Central memory CD8-positive, alpha-beta T cell (primary cell): ENCODE measurements at regions not wholly inside any gene's neighbourhood (a gene's known extent, or its start where the extent isn't known, plus 50 kb on each side); places are given as distances from the start of the nearest gene placed in this dataset.
"Not testable (repeated sequence)": the region's sequence is repeated elsewhere in the genome, so short reads cannot be mapped to it uniquely, and the experiment has no call there.

ENCODE experiments used
- ATAC-seq: fragments of 150-1000 bp; cut with Tn5 transposase; replicated peaks from 2 replicates; pipeline ENCODE4 v1.10.0; 2022; ENCODE audit warnings: mild to moderate bottlenecking, moderate FRiP score, moderate number of reproducible peaks; ENCODE audit not compliant: poor library complexity, severe bottlenecking; ENCODE audit errors: extremely low read depth
- DNase-seq, 2 donors: peaks; one replicate each; pipeline ENCODE4 v3.0.0; 2021; ENCODE audit warnings: low spot score in 2 of 2
- H3K27ac Mint-ChIP-seq: one replicate; pipeline ENCODE4 v1.8.0; 2022; ENCODE audit warnings: low read depth, mild to moderate bottlenecking, moderate library complexity, mixed read lengths
- H3K27me3 Mint-ChIP-seq: one replicate; pipeline ENCODE4 v1.8.0; 2022; ENCODE audit warnings: mixed read lengths
- H3K36me3 Mint-ChIP-seq: one replicate; pipeline ENCODE4 v1.8.0; 2022; ENCODE audit warnings: mild to moderate bottlenecking, moderate library complexity, mixed read lengths; ENCODE audit not compliant: insufficient read depth
- H3K4me1 Mint-ChIP-seq: one replicate; pipeline ENCODE4 v1.8.0; 2022; ENCODE audit warnings: mixed read lengths
- H3K4me3 Mint-ChIP-seq: one replicate; pipeline ENCODE4 v1.8.0; 2022; ENCODE audit warnings: mild to moderate bottlenecking, moderate library complexity, mixed read lengths
- H3K9me3 Mint-ChIP-seq: one replicate; pipeline ENCODE4 v1.8.0; 2022; ENCODE audit warnings: mixed read lengths

GRCh38 chr20:2223558-2224367, 72.0 kb upstream of the TGM3 start:
- no peak for ATAC-seq
- peaks cover 39% of the 10 kb centered on the region for H3K27me3 Mint-ChIP-seq
- no peak for DNase-seq

GRCh38 chr20:2224368-2224639, 71.5 kb upstream of the TGM3 start:
- Mint-ChIP-seq H3K9me3 (peaks cover 7% of the 10 kb centered on the region), H3K27me3 (peaks cover 37% of the 10 kb centered on the region), H3K27ac (no peak overlapping the region), H3K4me3 (no peak overlapping the region), H3K4me1 (no peaks in the 10 kb centered on the region), H3K36me3 (no peaks in the 10 kb centered on the region)
- ATAC-seq, result no peak
- no peak for DNase-seq

More at GRCh38 chr20:2223558-2224367, 72.0 kb upstream of the TGM3 start:
- Mint-ChIP-seq H3K4me1 (no peaks in the 10 kb centered on the region), H3K27ac (no peak overlapping the region), H3K9me3 (peaks cover 7% of the 10 kb centered on the region), H3K4me3 (no peak overlapping the region), H3K36me3 (no peaks in the 10 kb centered on the region)

- H3K27me3 Mint-ChIP-seq, result peaks cover 24% of the 10 kb centered on the region
- not testable (repeated sequence) for DNase-seq, ATAC-seq, H3K4me3 Mint-ChIP-seq, H3K9me3 Mint-ChIP-seq, H3K36me3 Mint-ChIP-seq, H3K4me1 Mint-ChIP-seq, H3K27ac Mint-ChIP-seq
Observed at GRCh38 chr20:2227285-2227684, 68.5 kb upstream of the TGM3 start.

- DNase-seq (no peak), ATAC-seq (no peak)
- H3K9me3 Mint-ChIP-seq, result no peaks in the 10 kb centered on the region
- no peaks in the 10 kb centered on the region for H3K4me1 Mint-ChIP-seq
- H3K27ac Mint-ChIP-seq, result no peak overlapping the region
- H3K4me3 Mint-ChIP-seq, result no peak overlapping the region
- no peaks in the 10 kb centered on the region for H3K36me3 Mint-ChIP-seq
- H3K27me3 Mint-ChIP-seq, result peaks cover 21% of the 10 kb centered on the region
Observed at GRCh38 chr20:2227861-2228260, 67.9 kb upstream of the TGM3 start.

GRCh38 chr20:2228926-2229325, 66.9 kb upstream of the TGM3 start:
- Mint-ChIP-seq H3K4me1 (no peaks in the 10 kb centered on the region), H3K27me3 (peaks cover 15% of the 10 kb centered on the region), H3K4me3 (no peak overlapping the region), H3K9me3 (no peaks in the 10 kb centered on the region), H3K27ac (no peak overlapping the region), H3K36me3 (no peaks in the 10 kb centered on the region)
- ATAC-seq (no peak), DNase-seq (no peak)

- H3K36me3 Mint-ChIP-seq, result no peaks in the 10 kb centered on the region
- H3K4me1 Mint-ChIP-seq, result no peaks in the 10 kb centered on the region
- H3K27ac Mint-ChIP-seq, result no peak overlapping the region
- DNase-seq (no peak), ATAC-seq (no peak)
- no peak overlapping the region for H3K4me3 Mint-ChIP-seq
- H3K9me3 Mint-ChIP-seq, result no peaks in the 10 kb centered on the region
- peaks cover 3% of the 10 kb centered on the region for H3K27me3 Mint-ChIP-seq
Observed at GRCh38 chr20:2230726-2231488, 64.9 kb upstream of the TGM3 start.

- Mint-ChIP-seq H3K27me3 (peaks cover 11% of the 10 kb centered on the region), H3K4me3 (no peak overlapping the region), H3K27ac (no peak overlapping the region), H3K9me3 (no peaks in the 10 kb centered on the region), H3K4me1 (no peaks in the 10 kb centered on the region), H3K36me3 (no peaks in the 10 kb centered on the region)
- no peak for DNase-seq
- ATAC-seq, result no peak
Observed at GRCh38 chr20:2231701-2232100, 64.1 kb upstream of the TGM3 start.

GRCh38 chr20:2234598-2235191, 61.1 kb upstream of the TGM3 start:
- DNase-seq (no peak), ATAC-seq (no peak)
- Mint-ChIP-seq H3K9me3 (no peaks in the 10 kb centered on the region), H3K4me1 (no peaks in the 10 kb centered on the region), H3K27me3 (peaks cover 31% of the 10 kb centered on the region), H3K27ac (no peak overlapping the region), H3K36me3 (no peaks in the 10 kb centered on the region), H3K4me3 (no peak overlapping the region)

- H3K4me3 Mint-ChIP-seq, result no peak overlapping the region
- ATAC-seq (no peak), DNase-seq (no peak)
- H3K9me3 Mint-ChIP-seq, result no peaks in the 10 kb centered on the region
- H3K4me1 Mint-ChIP-seq, result no peaks in the 10 kb centered on the region
- peaks cover 31% of the 10 kb centered on the region for H3K27me3 Mint-ChIP-seq
- no peak overlapping the region for H3K27ac Mint-ChIP-seq
- no peaks in the 10 kb centered on the region for H3K36me3 Mint-ChIP-seq
Observed at GRCh38 chr20:2236256-2236655, 59.5 kb upstream of the TGM3 start.

GRCh38 chr20:2237059-2237458, 58.7 kb upstream of the TGM3 start:
- DNase-seq (no peak), ATAC-seq (no peak)
- Mint-ChIP-seq H3K36me3 (no peaks in the 10 kb centered on the region), H3K4me1 (no peaks in the 10 kb centered on the region), H3K27ac (no peak overlapping the region), H3K27me3 (peaks cover 31% of the 10 kb centered on the region), H3K9me3 (no peaks in the 10 kb centered on the region), H3K4me3 (no peak overlapping the region)

GRCh38 chr20:2238601-2239000, 57.2 kb upstream of the TGM3 start:
- DNase-seq (no peak), ATAC-seq (no peak)
- H3K4me3 Mint-ChIP-seq, result no peak overlapping the region
- H3K27ac Mint-ChIP-seq, result no peak overlapping the region
- H3K36me3 Mint-ChIP-seq, result no peaks in the 10 kb centered on the region
- H3K9me3 Mint-ChIP-seq, result no peaks in the 10 kb centered on the region
- H3K27me3 Mint-ChIP-seq, result peaks cover 42% of the 10 kb centered on the region
- H3K4me1 Mint-ChIP-seq, result no peaks in the 10 kb centered on the region

GRCh38 chr20:2240835-2241234, 55.0 kb upstream of the TGM3 start:
- DNase-seq, result no peak
- H3K27me3 Mint-ChIP-seq, result peaks cover 57% of the 10 kb centered on the region
- H3K27ac Mint-ChIP-seq, result no peak overlapping the region
- no peak for ATAC-seq
- no peaks in the 10 kb centered on the region for H3K36me3 Mint-ChIP-seq
- H3K9me3 Mint-ChIP-seq, result no peaks in the 10 kb centered on the region
- no peak overlapping the region for H3K4me3 Mint-ChIP-seq
- H3K4me1 Mint-ChIP-seq, result no peaks in the 10 kb centered on the region

GRCh38 chr20:2242678-2243077, 53.1 kb upstream of the TGM3 start:
- H3K27ac Mint-ChIP-seq, result no peak overlapping the region
- no peak for DNase-seq
- peaks cover 50% of the 10 kb centered on the region for H3K27me3 Mint-ChIP-seq
- H3K4me1 Mint-ChIP-seq, result no peaks in the 10 kb centered on the region
- no peak for ATAC-seq
- no peaks in the 10 kb centered on the region for H3K9me3 Mint-ChIP-seq
- no peak overlapping the region for H3K4me3 Mint-ChIP-seq
- no peaks in the 10 kb centered on the region for H3K36me3 Mint-ChIP-seq
